Tibial artery (tissue), 4 donors: ENCODE measurements at regions not wholly inside any gene's neighbourhood (a gene's known extent, or its start where the extent isn't known, plus 50 kb on each side); places are given as distances from the start of the nearest gene placed in this dataset.

ENCODE experiments used
- DNase-seq, 2 donors: peaks; one replicate each; pipeline ENCODE4 v3.0.0-alpha.2; 2019
- H3K27ac ChIP-seq, 2 donors: fragments of 200-600 bp; sonication (generic) in 1 of 2; 1 replicate in 1 of 2; 2 replicates in 1 of 2; pipeline ENCODE4 v1.5.1; 2018 to 2019; ENCODE audit warnings: mild to moderate bottlenecking in 1 of 2
- H3K27me3 ChIP-seq, 2 donors: fragments of 200-600 bp; sonication (generic) in 1 of 2; one replicate each; pipeline versions ENCODE4 v1.5.1 to v1.6.0; 2016 to 2019
- H3K36me3 ChIP-seq, 3 donors: fragments of 200-600 bp; sonication (generic) in 2 of 3; one replicate each; pipeline ENCODE4 v1.5.1; 2016 to 2019; ENCODE audit warnings: mild to moderate bottlenecking in 2 of 3
- H3K4me1 ChIP-seq, 4 donors: fragments of 200-600 bp; sonication (generic) in 2 of 4; 1 replicate in 3 of 4; 2 replicates in 1 of 4; pipeline ENCODE4 v1.5.1; 2016 to 2019
- H3K4me3 ChIP-seq, 2 donors: fragments of 200-600 bp; sonication (generic) in 1 of 2; 1 replicate in 1 of 2; 2 replicates in 1 of 2; pipeline ENCODE4 v1.5.1; 2018 to 2019; ENCODE audit warnings: mild to moderate bottlenecking in 2 of 2
- H3K9me3 ChIP-seq, 3 donors: fragments of 200-600 bp; sonication (generic) in 1 of 3; one replicate each; pipeline ENCODE4 v1.5.1; 2016 to 2019
- intact Hi-C: fragments of 100-400 bp; cut with DNase I; formaldehyde crosslinking; loops from one replicate; pipeline ENCODE4 v1.15.0; 2023; ENCODE audit warnings: low total_unique reads
- TF ChIP-seq, protein P1 (sequence below), 2 experiments: fragments of 200-600 bp in 1 of 2; fragments of 450-650 bp in 1 of 2; IDR thresholded peaks; one replicate each; pipeline ENCODE4 v1.5.1; 2017 to 2019; ENCODE audit warnings: antibody characterized with exemption in 2 of 2, mild to moderate bottlenecking in 1 of 2, moderate library complexity in 1 of 2

DNA sequence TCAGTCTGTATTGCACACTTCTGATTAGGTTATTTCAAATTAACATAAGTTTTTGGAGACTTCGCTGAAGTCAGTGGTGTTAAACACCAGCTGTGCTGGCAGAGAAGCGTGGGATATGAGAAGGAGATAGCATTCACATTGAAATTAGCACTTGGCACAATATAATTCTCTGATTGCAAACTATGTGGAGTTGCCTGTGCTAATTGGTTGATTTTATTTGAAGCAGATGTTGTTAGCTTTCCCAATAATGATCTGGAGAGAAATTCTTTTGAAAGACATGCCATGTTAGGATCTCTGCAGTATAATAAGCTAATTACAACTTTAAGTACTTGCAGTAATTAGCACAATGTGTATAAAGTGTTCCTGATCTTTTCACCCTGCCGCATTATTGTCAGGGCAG lies 367.4 kb upstream of the ARX start:
- no peaks in the 10 kb centered on the region for H3K36me3 ChIP-seq
- H3K27ac ChIP-seq: no peak overlapping the region
- TF ChIP-seq, protein P1, sequence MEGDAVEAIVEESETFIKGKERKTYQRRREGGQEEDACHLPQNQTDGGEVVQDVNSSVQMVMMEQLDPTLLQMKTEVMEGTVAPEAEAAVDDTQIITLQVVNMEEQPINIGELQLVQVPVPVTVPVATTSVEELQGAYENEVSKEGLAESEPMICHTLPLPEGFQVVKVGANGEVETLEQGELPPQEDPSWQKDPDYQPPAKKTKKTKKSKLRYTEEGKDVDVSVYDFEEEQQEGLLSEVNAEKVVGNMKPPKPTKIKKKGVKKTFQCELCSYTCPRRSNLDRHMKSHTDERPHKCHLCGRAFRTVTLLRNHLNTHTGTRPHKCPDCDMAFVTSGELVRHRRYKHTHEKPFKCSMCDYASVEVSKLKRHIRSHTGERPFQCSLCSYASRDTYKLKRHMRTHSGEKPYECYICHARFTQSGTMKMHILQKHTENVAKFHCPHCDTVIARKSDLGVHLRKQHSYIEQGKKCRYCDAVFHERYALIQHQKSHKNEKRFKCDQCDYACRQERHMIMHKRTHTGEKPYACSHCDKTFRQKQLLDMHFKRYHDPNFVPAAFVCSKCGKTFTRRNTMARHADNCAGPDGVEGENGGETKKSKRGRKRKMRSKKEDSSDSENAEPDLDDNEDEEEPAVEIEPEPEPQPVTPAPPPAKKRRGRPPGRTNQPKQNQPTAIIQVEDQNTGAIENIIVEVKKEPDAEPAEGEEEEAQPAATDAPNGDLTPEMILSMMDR (IDR thresholded peaks at IDR 0.05): no peak
- H3K9me3 ChIP-seq: no peaks in the 10 kb centered on the region
- no peaks in the 10 kb centered on the region for H3K4me1 ChIP-seq
- no peak for DNase-seq
- H3K4me3 ChIP-seq: no peak overlapping the region
- intact Hi-C loops: no loop called here
- H3K27me3 ChIP-seq: no peaks in the 10 kb centered on the region

DNA sequence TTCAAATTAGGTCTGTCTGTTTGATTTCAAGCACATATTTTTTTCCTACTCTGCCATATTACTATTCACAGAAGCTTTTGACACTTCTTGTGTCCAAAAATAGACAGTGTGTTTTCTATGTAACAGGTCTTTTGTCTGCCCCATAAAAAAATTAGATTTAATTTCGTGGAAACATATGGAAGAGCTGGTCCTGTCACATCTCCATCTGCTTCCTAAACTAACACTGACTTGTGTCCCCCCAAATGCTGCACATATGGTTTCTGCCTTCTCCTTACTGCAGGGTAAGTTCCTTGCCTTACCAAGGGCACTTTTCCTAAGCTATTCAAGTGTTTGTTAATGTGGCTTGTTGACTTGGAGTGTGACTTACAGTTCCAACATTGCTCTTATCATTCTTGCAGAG lies 340.7 kb upstream of the ARX start:
- H3K4me1 ChIP-seq: no peaks in the 10 kb centered on the region
- H3K36me3 ChIP-seq: no peaks in the 10 kb centered on the region
- TF ChIP-seq, protein P1 (IDR thresholded peaks at IDR 0.05): no peak
- DNase-seq: no peak
- intact Hi-C loops: no loop called here
- H3K27ac ChIP-seq: no peak overlapping the region
- H3K27me3 ChIP-seq: no peaks in the 10 kb centered on the region
- H3K4me3 ChIP-seq: no peak overlapping the region
- peaks cover 0 to 8% (median 0%) of the 10 kb centered on the region in 3 donors for H3K9me3 ChIP-seq

DNA sequence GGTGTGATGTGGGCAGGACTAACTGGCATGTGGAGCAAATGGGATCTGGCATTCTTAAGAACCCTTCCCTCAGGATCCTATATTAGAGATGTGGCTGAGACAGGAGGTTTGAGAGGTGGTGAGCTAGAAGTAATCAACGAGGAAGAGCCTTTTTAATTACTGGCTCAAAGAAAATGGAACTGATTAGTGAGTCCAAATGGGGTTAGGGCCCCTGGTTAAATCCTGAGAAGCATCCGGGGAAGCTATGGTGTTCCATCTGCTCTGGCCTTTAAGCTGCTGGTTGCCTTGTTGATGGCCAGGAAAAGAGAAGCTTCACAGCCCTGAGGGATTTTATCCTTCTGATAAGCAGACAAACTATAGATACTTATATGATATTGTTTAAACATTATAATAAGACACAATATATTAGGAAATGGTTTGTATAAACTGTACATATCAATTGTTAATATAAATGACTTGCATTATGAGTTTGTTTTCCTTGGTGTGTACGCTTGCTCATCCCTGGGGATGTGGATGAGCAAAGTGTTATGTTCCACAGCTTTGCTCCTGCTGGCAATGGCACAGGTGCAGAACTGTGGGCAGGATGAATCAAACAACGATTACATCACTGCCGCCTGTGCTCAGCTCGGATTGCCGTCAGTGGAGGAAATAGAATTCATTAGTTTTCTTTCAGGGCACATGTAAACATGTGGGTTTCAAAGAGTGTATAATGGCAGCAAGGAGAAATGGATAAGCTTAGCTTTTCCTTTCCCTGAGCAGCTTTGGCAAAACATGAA lies 328.6 kb upstream of the ARX start:
- DNase-seq: no peak
- no peaks in the 10 kb centered on the region for H3K4me1 ChIP-seq
- H3K27ac ChIP-seq: no peak overlapping the region
- no peaks in the 10 kb centered on the region for H3K36me3 ChIP-seq
- no peak overlapping the region for H3K4me3 ChIP-seq
- intact Hi-C loops: no loop called here
- no peaks in the 10 kb centered on the region for H3K27me3 ChIP-seq
- TF ChIP-seq, protein P1 (IDR thresholded peaks at IDR 0.05): no peak
- no peaks in the 10 kb centered on the region for H3K9me3 ChIP-seq

DNA sequence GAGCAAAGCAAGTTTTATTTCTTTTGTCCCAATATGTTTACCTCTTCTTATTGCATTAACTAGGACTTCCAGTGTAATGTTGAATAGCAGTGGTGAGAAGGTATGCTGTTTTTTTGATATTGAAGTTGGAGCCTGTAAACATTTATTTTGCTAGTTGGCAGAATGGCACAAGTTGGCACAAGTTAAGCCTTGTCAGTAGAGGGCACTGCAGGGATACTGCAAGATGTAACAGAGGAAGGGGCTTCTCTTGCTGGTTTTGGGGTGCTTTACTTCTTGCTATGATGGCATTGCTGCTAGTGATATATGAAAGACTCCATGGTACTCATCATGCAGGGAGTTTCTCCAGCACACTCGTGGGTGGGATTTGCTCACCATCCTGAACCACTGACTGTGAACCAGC lies 327.3 kb upstream of the ARX start:
- no peak overlapping the region for H3K27ac ChIP-seq
- intact Hi-C loops: no loop called here
- DNase-seq: no peak
- TF ChIP-seq, protein P1 (IDR thresholded peaks at IDR 0.05): no peak
- no peaks in the 10 kb centered on the region for H3K4me1 ChIP-seq
- no peaks in the 10 kb centered on the region for H3K27me3 ChIP-seq
- H3K9me3 ChIP-seq: peaks cover 0 to 5% (median 1%) of the 10 kb centered on the region in 3 donors
- no peak overlapping the region for H3K4me3 ChIP-seq
- no peaks in the 10 kb centered on the region for H3K36me3 ChIP-seq

DNA sequence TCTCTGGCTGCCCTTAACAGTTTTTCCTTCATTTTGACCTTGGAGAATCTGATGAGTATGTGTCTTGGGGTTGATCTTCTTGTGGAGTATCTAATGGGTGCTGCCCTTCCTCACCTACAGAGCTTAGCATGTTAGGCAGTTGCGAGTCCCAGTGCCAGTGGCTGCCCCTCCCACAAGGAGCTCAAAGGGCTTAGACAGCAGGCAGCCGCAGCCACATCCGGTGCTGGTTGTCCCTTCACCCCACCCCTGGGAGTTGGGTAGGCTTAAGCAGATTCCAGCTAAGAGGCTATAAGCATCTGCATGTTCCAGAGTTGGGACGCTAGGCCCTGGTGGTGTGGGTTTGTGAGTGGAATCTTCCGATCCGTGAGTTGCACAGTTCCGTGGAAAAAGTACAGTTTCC lies 322.1 kb upstream of the ARX start:
- intact Hi-C loops: no loop called here
- TF ChIP-seq, protein P1 (IDR thresholded peaks at IDR 0.05): no peak
- H3K9me3 ChIP-seq: peaks cover 0 to 5% (median 5%) of the 10 kb centered on the region in 3 donors

More for the DNA sequence above, 322.1 kb upstream of the ARX start:
- Histone ChIP-seq H3K27ac (no peak overlapping the region), H3K4me3 (no peak overlapping the region), H3K4me1 (no peaks in the 10 kb centered on the region), H3K27me3 (no peaks in the 10 kb centered on the region), H3K36me3 (no peaks in the 10 kb centered on the region)
- DNase-seq: no peak
